WTC11 (cell line): ENCODE measurements at regions not wholly inside any gene's neighbourhood (a gene's known extent, or its start where the extent isn't known, plus 50 kb on each side); places are given as distances from the start of the nearest gene placed in this dataset.

ENCODE experiments used
- ATAC-seq: fragments of 200-7000 bp; cut with Tn5 transposase; 2 replicates; pipeline ENCODE4 v1.10.0; 2021; ENCODE audit warnings: mild to moderate bottlenecking, moderate library complexity
- CTCF ChIA-PET: fragments of 300-600 bp; sonication (Branson Sonifier 250); formaldehyde crosslinking; loops from one replicate; lab custom pipeline; 2021; ENCODE audit warnings: antibody characterized with exemption; lab: Charles Lee
- POLR2A ChIA-PET: fragments of 350-600 bp; sonication (Branson Sonifier 250); formaldehyde crosslinking; loops from one replicate; lab custom pipeline; 2021; ENCODE audit warnings: antibody characterized with exemption; lab: Charles Lee
- DNase-seq: peaks from one replicate; pipeline ENCODE4 v3.0.0; 2021; ENCODE audit warnings: low spot score
- H3K27ac Mint-ChIP-seq: 2 replicates; pipeline ENCODE4 v1.8.0; 2021; ENCODE audit warnings: mixed read lengths
- H3K27me3 Mint-ChIP-seq: 2 replicates; pipeline ENCODE4 v1.8.0; 2021; ENCODE audit warnings: low read depth, mild to moderate bottlenecking, moderate library complexity, mixed read lengths
- H3K36me3 Mint-ChIP-seq: 2 replicates; pipeline ENCODE4 v1.8.0; 2021; ENCODE audit warnings: mixed read lengths
- H3K4me1 Mint-ChIP-seq: 2 replicates; pipeline ENCODE4 v1.8.0; 2022; ENCODE audit warnings: mixed read lengths
- H3K4me3 Mint-ChIP-seq: 2 replicates; pipeline ENCODE4 v1.8.0; 2021; ENCODE audit warnings: mild to moderate bottlenecking, moderate library complexity, mixed read lengths
- H3K9me3 Mint-ChIP-seq: 2 replicates; pipeline ENCODE4 v1.8.0; 2021; ENCODE audit warnings: mixed read lengths
- CBFB ChIP-seq: sonication (generic); formaldehyde crosslinking; IDR thresholded peaks from 2 replicates; pipeline ENCODE4 v1.8.1; 2022; ENCODE audit warnings: mild to moderate bottlenecking, low read depth, missing genetic modification reagents
- CDX4 ChIP-seq: fragments of 250-450 bp; sonication (Bioruptor Pico); IDR thresholded peaks from 2 replicates; pipeline ENCODE4 v1.9.0; 2021; ENCODE audit warnings: moderate library complexity, mild to moderate bottlenecking, inconsistent platforms, borderline replicate concordance
- E2F1 ChIP-seq: sonication (generic); formaldehyde crosslinking; IDR thresholded peaks from 2 replicates; pipeline ENCODE4 v1.8.0; 2022; ENCODE audit warnings: mild to moderate bottlenecking, missing genetic modification reagents
- ELF4 ChIP-seq: sonication (generic); formaldehyde crosslinking; IDR thresholded peaks from 2 replicates; pipeline ENCODE4 v1.8.1; 2022; ENCODE audit warnings: low read depth, mild to moderate bottlenecking, moderate library complexity, missing genetic modification reagents
- ETV6 ChIP-seq: sonication (generic); formaldehyde crosslinking; IDR thresholded peaks from 2 replicates; pipeline ENCODE4 v1.8.1; 2022; ENCODE audit warnings: mild to moderate bottlenecking, missing genetic modification reagents
- GTF2I ChIP-seq: fragments of 250-450 bp; sonication (Bioruptor Pico); conservative IDR thresholded peaks from 2 replicates; pipeline ENCODE4 v1.4.0; 2021; ENCODE audit warnings: mild to moderate bottlenecking
- JAZF1 ChIP-seq: fragments of 250-450 bp; sonication (Bioruptor Pico); IDR thresholded peaks from 2 replicates; pipeline ENCODE4 v1.9.0; 2021; ENCODE audit warnings: moderate library complexity, mild to moderate bottlenecking, inconsistent platforms
- MAX ChIP-seq: sonication (generic); formaldehyde crosslinking; IDR thresholded peaks from 2 replicates; pipeline ENCODE4 v1.8.0; 2022; ENCODE audit warnings: mild to moderate bottlenecking, missing genetic modification reagents
- MXD4 ChIP-seq: fragments of 250-450 bp; sonication (Bioruptor Pico); IDR thresholded peaks from 2 replicates; pipeline ENCODE4 v1.8.0; 2021; ENCODE audit warnings: mild to moderate bottlenecking, moderate library complexity, borderline replicate concordance
- NFATC4 ChIP-seq: fragments of 250-450 bp; sonication (Bioruptor Pico); IDR thresholded peaks from 2 replicates; pipeline ENCODE4 v1.9.0; 2021; ENCODE audit warnings: mild to moderate bottlenecking
- NFE2L1 ChIP-seq: sonication (generic); formaldehyde crosslinking; IDR thresholded peaks from 2 replicates; pipeline ENCODE4 v1.8.1; 2023; ENCODE audit warnings: missing genetic modification reagents
- NR2C2 ChIP-seq: sonication (generic); formaldehyde crosslinking; IDR thresholded peaks from 2 replicates; pipeline ENCODE4 v1.8.0; 2022; ENCODE audit warnings: mild to moderate bottlenecking, missing genetic modification reagents
- OVOL2 ChIP-seq: fragments of 250-450 bp; sonication (Bioruptor Pico); IDR thresholded peaks from 2 replicates; pipeline ENCODE4 v1.9.0; 2021; ENCODE audit warnings: mild to moderate bottlenecking, borderline replicate concordance
- SMAD4 ChIP-seq: sonication (generic); formaldehyde crosslinking; IDR thresholded peaks from 2 replicates; pipeline ENCODE4 v1.8.0; 2022; ENCODE audit warnings: mild to moderate bottlenecking, missing genetic modification reagents
- TCF7 ChIP-seq: sonication (generic); formaldehyde crosslinking; IDR thresholded peaks from 2 replicates; pipeline ENCODE4 v1.8.0; 2022; ENCODE audit warnings: mild to moderate bottlenecking, low read depth, missing genetic modification reagents, moderate library complexity
- USF2 ChIP-seq: sonication (generic); formaldehyde crosslinking; IDR thresholded peaks from 2 replicates; pipeline ENCODE4 v1.8.1; 2023; ENCODE audit warnings: mild to moderate bottlenecking, missing genetic modification reagents, moderate library complexity
- ZBTB43 ChIP-seq: sonication (generic); formaldehyde crosslinking; IDR thresholded peaks from 2 replicates; pipeline ENCODE4 v1.8.1; 2023; ENCODE audit warnings: mild to moderate bottlenecking, missing genetic modification reagents
- ZMAT4 ChIP-seq: fragments of 250-450 bp; sonication (Bioruptor Pico); IDR thresholded peaks from 2 replicates; pipeline ENCODE4 v1.9.0; 2021; ENCODE audit warnings: mild to moderate bottlenecking
- ZNF317 ChIP-seq: sonication (generic); formaldehyde crosslinking; IDR thresholded peaks from 2 replicates; pipeline ENCODE4 v1.8.1; 2023; ENCODE audit warnings: low read depth, mild to moderate bottlenecking, moderate library complexity, missing genetic modification reagents, borderline replicate concordance
- ZNF396 ChIP-seq: fragments of 250-450 bp; sonication (Bioruptor Pico); IDR thresholded peaks from 2 replicates; pipeline ENCODE4 v1.8.0; 2021; ENCODE audit warnings: mild to moderate bottlenecking, moderate library complexity, borderline replicate concordance

- peaks cover 12% of the 10 kb centered on the region for H3K4me1 Mint-ChIP-seq
Observed at GRCh38 chr6:9173229-9173628, 737.9 kb upstream of the SLC35B3 start.

GRCh38 chr6:9172096-9172495, 736.8 kb upstream of the SLC35B3 start:
- POLR2A ChIA-PET = no interaction called here

More at GRCh38 chr6:9173229-9173628, 737.9 kb upstream of the SLC35B3 start:
- no peak for TF ChIP-seq NFATC4 (CRISPR knock-in tag)
- TF ChIP-seq ZNF396 = no peak
- no peak for TF ChIP-seq GTF2I (CRISPR knock-in tag)
- no peak for TF ChIP-seq TCF7 (CRISPR knock-in tag)
- TF ChIP-seq E2F1 (CRISPR knock-in tag) = no peak
- TF ChIP-seq MAX (CRISPR knock-in tag) = no peak
- Mint-ChIP-seq H3K36me3 (peaks cover 6% of the 10 kb centered on the region), H3K27ac (no peak overlapping the region), H3K9me3 (peaks cover 21% of the 10 kb centered on the region), H3K27me3 (no peaks in the 10 kb centered on the region), H3K4me3 (no peak overlapping the region)
- ChIA-PET POLR2A (no interaction called here), CTCF (no interaction called here)
- DNase-seq (no peak), ATAC-seq (no peak)

GRCh38 chr6:9168669-9169068, 733.3 kb upstream of the SLC35B3 start:
- TF ChIP-seq ZNF317 (CRISPR knock-in tag) (no peak), NFE2L1 (no peak), ETV6 (no peak), ELF4 (CRISPR knock-in tag) (no peak), CDX4 (CRISPR knock-in tag) (no peak), OVOL2 (CRISPR knock-in tag) (no peak), TCF7 (CRISPR knock-in tag) (no peak)
- no peak overlapping the region for H3K27ac Mint-ChIP-seq
- H3K4me1 Mint-ChIP-seq = peaks cover 12% of the 10 kb centered on the region
- CTCF ChIA-PET = no interaction called here
- DNase-seq = no peak
- peaks cover 6% of the 10 kb centered on the region for H3K36me3 Mint-ChIP-seq
- H3K9me3 Mint-ChIP-seq = peaks cover 9% of the 10 kb centered on the region
- no peaks in the 10 kb centered on the region for H3K27me3 Mint-ChIP-seq
- POLR2A ChIA-PET = no interaction called here
- ATAC-seq = no peak
- H3K4me3 Mint-ChIP-seq = no peak overlapping the region

More at GRCh38 chr6:9172096-9172495, 736.8 kb upstream of the SLC35B3 start:
- no peak for DNase-seq
- Mint-ChIP-seq H3K4me3 (no peak overlapping the region), H3K36me3 (peaks cover 6% of the 10 kb centered on the region), H3K9me3 (peaks cover 21% of the 10 kb centered on the region), H3K4me1 (peaks cover 12% of the 10 kb centered on the region), H3K27ac (no peak overlapping the region), H3K27me3 (no peaks in the 10 kb centered on the region)
- TF ChIP-seq NR2C2 (CRISPR knock-in tag) (no peak), ZMAT4 (CRISPR knock-in tag) (no peak), CDX4 (CRISPR knock-in tag) (no peak), USF2 (CRISPR knock-in tag) (no peak), JAZF1 (no peak), ETV6 (no peak), CBFB (no peak), MXD4 (no peak), ZBTB43 (CRISPR knock-in tag) (no peak), SMAD4 (CRISPR knock-in tag) (no peak)
- CTCF ChIA-PET = no interaction called here
- peak; percentile 97 for ATAC-seq
